GM23338 (cell line): ENCODE measurements at regions not wholly inside any gene's neighbourhood (a gene's known extent, or its start where the extent isn't known, plus 50 kb on each side); places are given as distances from the start of the nearest gene placed in this dataset.

Experiments
- ATAC-seq: fragments of 200-7000 bp; cut with Tn5 transposase; 3 replicates; pipeline ENCODE4 v1.9.1; 2020
- DNase-seq: peaks from one replicate; pipeline ENCODE4 v3.0.0-alpha.2; 2015; ENCODE audit warnings: low spot score
- H2AFZ ChIP-seq: fragments of 200-600 bp; sonication (generic); 2 replicates; pipeline ENCODE4 v1.8.0; 2016; ENCODE audit warnings: antibody characterized with exemption, mild to moderate bottlenecking, moderate library complexity
- H3F3A ChIP-seq: fragments of 200-600 bp; sonication (generic); replicated peaks from 2 replicates; pipeline ENCODE4 v1.8.0; 2017; ENCODE audit warnings: antibody characterized with exemption, mixed run types, low read depth
- H3K27ac ChIP-seq: fragments of 200-600 bp; sonication (generic); 2 replicates; pipeline ENCODE4 v1.6.1; 2016; ENCODE audit warnings: low read depth
- H3K27me3 ChIP-seq: fragments of 200-600 bp; sonication (generic); 2 replicates; pipeline ENCODE4 v1.8.0; 2016; ENCODE audit warnings: mild to moderate bottlenecking, mixed run types, moderate library complexity; ENCODE audit not compliant: insufficient read depth
- H3K36me3 ChIP-seq: fragments of 200-600 bp; sonication (generic); 2 replicates; pipeline ENCODE4 v1.8.0; 2016; ENCODE audit warnings: mild to moderate bottlenecking; ENCODE audit not compliant: insufficient read depth
- H3K4me1 ChIP-seq: fragments of 200-600 bp; sonication (generic); 2 replicates; pipeline ENCODE4 v1.8.0; 2016; ENCODE audit warnings: mild to moderate bottlenecking, moderate library complexity; ENCODE audit not compliant: insufficient read depth
- H3K4me2 ChIP-seq: fragments of 200-600 bp; sonication (generic); 2 replicates; pipeline ENCODE4 v1.7.1; 2017; ENCODE audit warnings: mixed run types
- H3K4me3 ChIP-seq: fragments of 200-600 bp; sonication (generic); 2 replicates; pipeline ENCODE4 v1.6.1; 2016; ENCODE audit warnings: mixed run types
- H3K79me2 ChIP-seq: fragments of 200-600 bp; sonication (generic); replicated peaks from 2 replicates; pipeline ENCODE4 v1.8.0; 2017; ENCODE audit warnings: mild to moderate bottlenecking; ENCODE audit not compliant: insufficient read depth
- H3K9me2 ChIP-seq: fragments of 200-600 bp; sonication (generic); 2 replicates; pipeline ENCODE4 v1.8.0; 2017; ENCODE audit not compliant: insufficient read depth
- H4K20me1 ChIP-seq: fragments of 200-600 bp; sonication (generic); replicated peaks from 2 replicates; pipeline ENCODE4 v1.8.0; 2017; ENCODE audit warnings: mild to moderate bottlenecking; ENCODE audit not compliant: insufficient read depth
- H3K27ac Mint-ChIP-seq: 2 replicates; pipeline ENCODE4 v1.8.0; 2020; ENCODE audit warnings: inconsistent platforms, mild to moderate bottlenecking, moderate library complexity, mixed read lengths
- H3K27me3 Mint-ChIP-seq: 3 replicates; pipeline ENCODE4 v1.8.0; 2022; ENCODE audit warnings: low read depth, mild to moderate bottlenecking, moderate library complexity, mixed read lengths, inconsistent platforms; ENCODE audit not compliant: insufficient read depth, poor library complexity
- H3K36me3 Mint-ChIP-seq: 3 replicates; pipeline ENCODE4 v1.8.0; 2021; ENCODE audit warnings: low read depth, mild to moderate bottlenecking, inconsistent platforms, moderate library complexity, mixed read lengths
- H3K4me1 Mint-ChIP-seq: 3 replicates; pipeline ENCODE4 v1.8.0; 2020; ENCODE audit warnings: mild to moderate bottlenecking, inconsistent platforms, mixed read lengths
- H3K4me3 Mint-ChIP-seq: 3 replicates; pipeline ENCODE4 v1.8.0; 2021; ENCODE audit warnings: moderate library complexity, mild to moderate bottlenecking, inconsistent platforms, mixed read lengths
- H3K9me3 Mint-ChIP-seq: 3 replicates; pipeline ENCODE4 v1.8.0; 2020; ENCODE audit warnings: moderate library complexity, mild to moderate bottlenecking, inconsistent platforms, mixed read lengths
- CREB1 ChIP-seq: fragments of 250-450 bp; sonication (Bioruptor Pico); IDR thresholded peaks from 2 replicates; pipeline ENCODE4 v1.5.0; 2020; ENCODE audit warnings: low read depth, mild to moderate bottlenecking, moderate library complexity
- EZH2 ChIP-seq: fragments of 200-600 bp; sonication (generic); IDR thresholded peaks from one replicate; pipeline ENCODE4 v1.8.0; 2017; ENCODE audit warnings: antibody characterized with exemption, mild to moderate bottlenecking, low read depth; ENCODE audit not compliant: unreplicated experiment
- EZH2phosphoT487 ChIP-seq: fragments of 200-600 bp; sonication (generic); IDR thresholded peaks from one replicate; pipeline ENCODE4 v1.8.1; 2018; ENCODE audit warnings: antibody characterized with exemption; ENCODE audit not compliant: unreplicated experiment
- JUNB ChIP-seq: IDR thresholded peaks from one replicate; pipeline ENCODE4 v1.6.1; 2016; ENCODE audit warnings: antibody characterized with exemption; ENCODE audit not compliant: unreplicated experiment
- NANOG ChIP-seq: IDR thresholded peaks from 2 replicates; pipeline ENCODE4 v1.6.1; 2016; ENCODE audit warnings: antibody characterized with exemption, borderline replicate concordance
- POLR2AphosphoS5 ChIP-seq: IDR thresholded peaks from 2 replicates; pipeline ENCODE4 v1.6.1; 2016; ENCODE audit warnings: antibody characterized with exemption, low read depth
- REST ChIP-seq: IDR thresholded peaks from one replicate; pipeline ENCODE4 v1.6.1; 2018; ENCODE audit warnings: antibody characterized with exemption; ENCODE audit not compliant: unreplicated experiment
- STAT1 ChIP-seq: IDR thresholded peaks from one replicate; pipeline ENCODE4 v1.6.1; 2016; ENCODE audit warnings: antibody characterized with exemption; ENCODE audit not compliant: unreplicated experiment
- ZNF114 ChIP-seq: fragments of 250-450 bp; sonication (Bioruptor Pico); IDR thresholded peaks from 2 replicates; pipeline ENCODE4 v1.5.0; 2020; ENCODE audit warnings: mild to moderate bottlenecking, moderate library complexity
- ZNF331 ChIP-seq: fragments of 250-450 bp; sonication (Bioruptor Pico); IDR thresholded peaks from 2 replicates; pipeline ENCODE4 v1.5.0; 2020; ENCODE audit warnings: low read depth, mild to moderate bottlenecking, moderate library complexity
- ZNF462 ChIP-seq: fragments of 250-450 bp; sonication (Bioruptor Pico); IDR thresholded peaks from 2 replicates; pipeline ENCODE4 v1.5.0; 2020; ENCODE audit warnings: mild to moderate bottlenecking, moderate library complexity
- TF ChIP-seq, protein P1 (sequence below), 2 experiments: fragments of 200-600 bp in 1 of 2; sonication (generic) in 1 of 2; conservative IDR thresholded peaks; 2 replicates each; pipeline versions ENCODE4 v1.5.1 to v1.6.1; 2016 to 2017; ENCODE audit warnings: antibody characterized with exemption in 2 of 2, low read depth in 2 of 2, mild to moderate bottlenecking in 2 of 2, moderate library complexity in 1 of 2
- TF ChIP-seq, protein P2 (sequence below): IDR thresholded peaks from 2 replicates; pipeline ENCODE4 v1.6.1; 2016; ENCODE audit warnings: antibody characterized with exemption

DNA sequence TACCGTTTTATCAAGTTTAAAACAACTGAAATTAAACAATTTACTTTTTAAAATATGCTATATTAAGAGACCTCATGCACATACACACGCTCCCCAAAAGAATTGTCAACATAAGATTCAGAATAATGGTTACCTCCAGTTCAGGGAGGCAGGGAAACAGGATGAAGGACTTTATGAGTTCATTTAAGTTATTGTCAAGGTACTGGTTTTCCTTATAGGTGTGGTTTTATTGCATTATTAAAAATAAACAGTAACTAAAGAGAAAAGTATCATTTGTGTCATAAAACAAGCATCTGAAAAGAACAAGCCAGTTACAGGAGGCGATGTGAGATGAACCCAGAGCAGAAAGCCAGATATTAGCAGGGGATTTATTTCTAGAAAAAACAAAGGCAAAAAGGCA, 2376.7 kb downstream of the MAT2B start:
- Histone ChIP-seq H3K9me2 (peaks cover 5% of the 10 kb centered on the region; the same call in 1 of the 2 replicates), H3K4me1 (peaks cover 14% of the 10 kb centered on the region), H3K4me2 (no peak overlapping the region), H4K20me1 (no peaks in the 10 kb centered on the region), H3K36me3 (no peaks in the 10 kb centered on the region), H3K79me2 (no peaks in the 10 kb centered on the region), H3K27me3 (no peaks in the 10 kb centered on the region), H3F3A (no peaks in the 10 kb centered on the region), H3K27ac (no peak overlapping the region), H2AFZ (no peak overlapping the region), H3K4me3 (no peak overlapping the region)
- Mint-ChIP-seq H3K9me3 (peaks cover 2% of the 10 kb centered on the region; the same call in 1 of the 3 replicates), H3K27me3 (no peaks in the 10 kb centered on the region), H3K27ac (no peak overlapping the region), H3K36me3 (no peaks in the 10 kb centered on the region; the same call in 2 of the 3 replicates), H3K4me3 (no peak overlapping the region), H3K4me1 (peaks cover 12% of the 10 kb centered on the region)
- ATAC-seq (no peak), DNase-seq (no peak)
- TF ChIP-seq POLR2AphosphoS5 (no peak), JUNB (no peak), REST (no peak), ZNF114 (CRISPR knock-in tag) (no peak), ZNF331 (CRISPR knock-in tag) (no peak), NANOG (no peak), EZH2 (no peak), ZNF462 (CRISPR knock-in tag) (no peak), STAT1 (no peak), EZH2phosphoT487 (no peak), CREB1 (no peak)
- TF ChIP-seq, protein P1, sequence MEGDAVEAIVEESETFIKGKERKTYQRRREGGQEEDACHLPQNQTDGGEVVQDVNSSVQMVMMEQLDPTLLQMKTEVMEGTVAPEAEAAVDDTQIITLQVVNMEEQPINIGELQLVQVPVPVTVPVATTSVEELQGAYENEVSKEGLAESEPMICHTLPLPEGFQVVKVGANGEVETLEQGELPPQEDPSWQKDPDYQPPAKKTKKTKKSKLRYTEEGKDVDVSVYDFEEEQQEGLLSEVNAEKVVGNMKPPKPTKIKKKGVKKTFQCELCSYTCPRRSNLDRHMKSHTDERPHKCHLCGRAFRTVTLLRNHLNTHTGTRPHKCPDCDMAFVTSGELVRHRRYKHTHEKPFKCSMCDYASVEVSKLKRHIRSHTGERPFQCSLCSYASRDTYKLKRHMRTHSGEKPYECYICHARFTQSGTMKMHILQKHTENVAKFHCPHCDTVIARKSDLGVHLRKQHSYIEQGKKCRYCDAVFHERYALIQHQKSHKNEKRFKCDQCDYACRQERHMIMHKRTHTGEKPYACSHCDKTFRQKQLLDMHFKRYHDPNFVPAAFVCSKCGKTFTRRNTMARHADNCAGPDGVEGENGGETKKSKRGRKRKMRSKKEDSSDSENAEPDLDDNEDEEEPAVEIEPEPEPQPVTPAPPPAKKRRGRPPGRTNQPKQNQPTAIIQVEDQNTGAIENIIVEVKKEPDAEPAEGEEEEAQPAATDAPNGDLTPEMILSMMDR (conservative IDR thresholded peaks at IDR 0.05; ENCODE audit: low read depth in 2 of 2) = no peak
- TF ChIP-seq, protein P2, sequence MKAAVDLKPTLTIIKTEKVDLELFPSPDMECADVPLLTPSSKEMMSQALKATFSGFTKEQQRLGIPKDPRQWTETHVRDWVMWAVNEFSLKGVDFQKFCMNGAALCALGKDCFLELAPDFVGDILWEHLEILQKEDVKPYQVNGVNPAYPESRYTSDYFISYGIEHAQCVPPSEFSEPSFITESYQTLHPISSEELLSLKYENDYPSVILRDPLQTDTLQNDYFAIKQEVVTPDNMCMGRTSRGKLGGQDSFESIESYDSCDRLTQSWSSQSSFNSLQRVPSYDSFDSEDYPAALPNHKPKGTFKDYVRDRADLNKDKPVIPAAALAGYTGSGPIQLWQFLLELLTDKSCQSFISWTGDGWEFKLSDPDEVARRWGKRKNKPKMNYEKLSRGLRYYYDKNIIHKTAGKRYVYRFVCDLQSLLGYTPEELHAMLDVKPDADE = no peak
